HG02798 (cell line): ENCODE measurements at regions not wholly inside any gene's neighbourhood (a gene's known extent, or its start where the extent isn't known, plus 50 kb on each side); places are given as distances from the start of the nearest gene placed in this dataset.
"Not testable (repeated sequence)": the region's sequence is repeated elsewhere in the genome, so short reads cannot be mapped to it uniquely, and the experiment has no call there.

Source experiments
- ATAC-seq: cut with Tn5 transposase; IDR thresholded peaks from one replicate; pipeline ENCODE4 v1.9.1; 2021; ENCODE audit warnings: mild to moderate bottlenecking; ENCODE audit not compliant: unreplicated experiment, poor library complexity

GRCh38 chr6:103167345-103168071, 1692.2 kb downstream of the HACE1 start:
- ATAC-seq = no peak

DNA sequence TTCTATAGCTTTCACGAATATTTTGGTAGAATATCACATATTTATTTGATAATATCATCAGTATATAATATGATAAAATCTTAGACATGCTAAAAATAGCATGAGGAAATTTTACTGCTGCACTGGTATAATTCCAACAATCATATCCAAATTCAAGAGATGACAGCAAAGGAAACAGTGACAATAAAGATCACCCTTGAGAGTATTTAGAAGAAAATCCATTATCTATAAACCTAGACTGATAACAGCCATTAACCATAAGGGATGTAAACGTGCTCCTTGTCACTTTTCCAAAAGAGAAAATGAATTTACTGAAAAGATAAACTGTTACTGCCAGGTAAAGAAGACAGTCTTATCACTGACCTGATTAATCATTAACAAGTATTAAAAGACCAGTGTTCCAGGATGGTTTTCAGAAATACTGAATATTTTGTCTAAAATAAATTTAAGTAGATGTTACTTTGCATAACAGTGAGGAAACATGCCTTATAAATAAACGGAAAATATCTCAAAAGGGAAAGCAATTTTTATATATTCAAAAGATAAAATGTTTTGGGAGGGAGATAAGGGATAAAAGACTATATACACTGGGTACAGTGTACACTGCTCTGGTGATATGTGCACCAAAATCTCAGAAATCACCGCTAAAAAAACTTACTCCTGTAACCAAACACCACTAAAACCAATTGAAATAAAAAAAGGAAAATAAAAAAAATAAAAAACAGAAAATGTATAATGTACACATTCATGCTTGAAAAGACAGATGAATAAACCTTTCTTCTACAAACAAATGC, 1704.7 kb downstream of the HACE1 start:
- no peak for ATAC-seq

DNA sequence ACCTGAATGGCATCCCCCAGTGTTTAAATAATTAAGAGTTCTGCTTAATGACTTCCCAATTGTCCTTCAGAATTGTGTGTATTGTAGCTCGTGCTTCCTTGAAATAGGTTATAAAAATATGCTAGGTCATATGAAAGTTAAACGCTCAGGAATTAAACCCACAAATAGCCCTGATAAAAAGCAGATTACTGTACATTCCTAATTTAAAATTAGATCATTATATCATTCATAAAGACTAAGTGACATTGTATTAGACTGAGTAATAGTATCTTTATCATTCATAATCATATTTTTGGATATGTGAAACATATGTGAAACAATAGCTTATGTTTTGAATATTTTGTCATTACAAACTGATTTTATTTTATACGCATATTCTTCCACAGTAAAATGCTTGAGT, 1706.7 kb downstream of the HACE1 start:
- ATAC-seq = no peak

DNA sequence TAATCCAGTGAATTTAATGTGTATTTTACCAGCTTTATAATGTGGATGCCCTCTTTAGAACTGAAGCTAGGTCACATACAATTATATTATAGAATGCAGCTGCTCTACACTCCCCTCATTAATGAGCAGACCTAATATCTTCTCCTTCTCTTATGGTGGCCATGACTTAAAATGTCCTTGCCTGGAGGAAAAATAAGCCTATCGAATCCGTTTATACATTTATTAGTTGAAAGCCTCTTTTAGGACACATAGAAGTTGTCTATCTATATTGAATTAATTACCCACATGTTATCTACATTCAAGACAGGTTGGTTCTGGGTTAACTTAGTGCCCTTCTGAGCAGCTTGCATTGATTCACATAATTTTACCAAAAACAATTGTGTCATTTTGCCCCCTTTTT, 1716.8 kb downstream of the HACE1 start:
- ATAC-seq = no peak

- ATAC-seq = no peak
Measured at GRCh38 chr6:103140308-103141027, 1719.3 kb downstream of the HACE1 start.

DNA sequence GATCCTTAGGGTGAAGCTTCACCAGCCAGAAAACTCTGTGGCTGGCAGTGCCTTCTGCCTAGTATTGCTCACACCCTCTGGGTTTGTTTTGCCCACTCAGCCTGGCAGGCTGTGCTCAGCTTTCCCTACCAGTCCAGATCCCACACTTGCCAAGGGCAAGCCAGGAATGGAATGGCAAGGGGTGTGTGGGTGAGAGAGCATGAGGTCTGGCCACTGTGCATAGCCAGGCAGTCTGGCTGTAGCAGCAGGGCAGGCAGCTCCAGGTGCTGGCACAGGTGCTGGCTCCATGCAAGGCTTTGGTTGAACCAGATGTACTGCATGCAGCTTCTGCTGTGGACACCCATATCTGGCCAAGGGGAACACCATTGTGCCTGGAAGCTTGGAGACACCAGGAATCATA, 1720.3 kb downstream of the HACE1 start:
- ATAC-seq = no peak

GRCh38 chr6:103124471-103124870, 1731.0 kb downstream of the GRIK2 start:
- ATAC-seq = no peak

DNA sequence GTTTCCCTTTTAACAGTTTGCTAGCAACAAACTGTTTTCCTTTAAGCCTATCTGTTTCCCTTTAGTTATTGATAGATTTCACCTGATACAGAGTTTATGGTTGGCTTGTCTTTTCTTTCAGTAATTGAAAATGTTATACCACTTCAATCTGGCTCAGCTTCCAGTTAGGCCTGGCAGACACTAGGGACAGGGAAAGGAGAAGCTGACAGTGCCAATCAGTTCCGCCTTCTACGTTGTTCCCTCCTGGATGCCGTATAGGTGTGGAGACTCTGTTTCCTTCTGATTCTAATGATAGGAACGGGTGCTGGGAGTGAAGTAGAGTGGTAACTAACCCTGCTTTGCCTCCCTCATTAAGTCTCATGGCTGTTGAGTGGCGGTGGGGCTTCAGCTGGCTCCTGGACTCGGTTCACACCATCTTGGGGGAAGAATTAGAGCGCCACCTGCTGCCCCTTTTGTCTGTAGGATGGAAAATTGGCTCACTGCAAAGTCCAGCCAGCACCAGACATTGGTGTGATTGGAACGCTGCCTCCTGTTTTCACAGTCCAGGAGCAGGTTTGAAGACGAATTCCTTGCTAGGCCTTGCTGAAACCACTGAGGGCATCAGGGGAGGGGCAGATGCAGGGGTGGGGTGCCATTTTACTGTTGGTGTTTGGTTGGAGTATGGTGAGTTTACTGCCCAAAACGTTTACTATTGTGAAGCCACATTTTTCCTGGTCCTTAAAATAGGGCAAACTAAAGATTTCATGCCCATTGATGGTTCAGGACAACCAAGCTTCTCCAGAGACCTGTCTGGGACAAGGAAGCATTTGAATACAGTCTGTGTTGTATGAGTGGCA, 1729.5 kb downstream of the GRIK2 start:
- peak; percentile 84 for ATAC-seq

GRCh38 chr6:103119056-103119455, 1725.5 kb downstream of the GRIK2 start:
- ATAC-seq = no peak

DNA sequence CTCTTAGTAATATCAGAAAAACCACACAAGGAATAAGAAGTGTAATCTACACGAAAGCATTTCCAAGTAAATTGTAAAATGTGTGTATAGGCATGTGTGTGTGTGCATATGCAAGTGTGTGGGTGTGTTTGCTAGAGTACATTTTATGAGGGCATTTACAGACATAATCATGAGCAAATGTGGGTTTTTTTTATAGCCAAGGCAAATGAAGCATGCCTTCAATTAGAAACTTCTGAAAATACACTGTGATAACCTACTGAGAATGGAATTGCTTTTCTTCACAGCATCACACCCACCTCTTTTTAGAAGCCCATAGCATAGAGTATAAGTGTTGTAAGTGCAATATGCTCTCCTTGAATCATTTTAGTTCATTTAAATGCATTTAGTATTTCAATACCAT, 1721.1 kb downstream of the GRIK2 start:
- no peak for ATAC-seq

- ATAC-seq = no peak
Measured at GRCh38 chr6:103113416-103113815, 1719.9 kb downstream of the GRIK2 start.

GRCh38 chr6:103107985-103108384, 1714.5 kb downstream of the GRIK2 start:
- no peak for ATAC-seq

GRCh38 chr6:103105686-103106085, 1712.2 kb downstream of the GRIK2 start:
- ATAC-seq = no peak

DNA sequence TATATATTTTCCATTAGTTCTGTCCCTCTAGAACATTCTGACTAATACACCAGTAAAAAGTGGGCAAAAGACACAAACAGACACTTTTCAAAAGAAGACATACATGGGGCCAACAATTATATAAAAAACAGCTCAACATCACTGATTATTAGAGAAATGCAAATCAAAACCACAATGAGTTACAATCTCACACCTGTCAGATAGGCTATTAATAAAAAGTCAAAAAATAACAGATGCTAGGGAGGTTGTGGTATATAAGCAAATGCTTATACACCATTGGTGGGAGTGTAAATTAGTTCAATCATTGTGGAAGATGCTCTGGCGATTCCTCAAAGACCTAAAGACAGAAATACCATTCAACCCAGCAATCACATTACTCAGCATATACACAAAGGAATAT, 1707.8 kb downstream of the GRIK2 start:
- ATAC-seq = no peak

- ATAC-seq = not testable (repeated sequence)
Measured at GRCh38 chr6:103092414-103092813, 1698.9 kb downstream of the GRIK2 start.

DNA sequence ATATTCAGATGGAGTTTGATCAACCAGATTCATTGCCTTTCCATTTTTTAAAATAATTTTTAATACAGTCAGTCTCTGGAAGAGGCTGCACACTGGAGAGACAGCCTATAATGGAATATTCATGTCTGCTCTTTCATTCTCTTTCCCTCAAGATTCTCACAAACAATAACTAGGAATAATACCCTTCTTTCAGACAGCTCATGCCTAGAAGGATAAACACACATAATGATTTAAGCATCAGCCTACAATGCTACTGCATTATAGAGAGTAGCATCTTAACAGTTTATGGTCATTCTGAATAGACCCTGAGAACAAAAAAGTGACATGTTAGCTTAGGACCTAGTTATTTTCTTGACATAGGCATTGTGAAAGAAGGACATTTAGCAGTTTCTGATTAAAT, 1692.3 kb downstream of the GRIK2 start:
- ATAC-seq = no peak

- no peak for ATAC-seq
Measured at GRCh38 chr6:103081876-103082630, 1688.5 kb downstream of the GRIK2 start.

GRCh38 chr6:103081126-103081525, 1687.6 kb downstream of the GRIK2 start:
- no peak for ATAC-seq

DNA sequence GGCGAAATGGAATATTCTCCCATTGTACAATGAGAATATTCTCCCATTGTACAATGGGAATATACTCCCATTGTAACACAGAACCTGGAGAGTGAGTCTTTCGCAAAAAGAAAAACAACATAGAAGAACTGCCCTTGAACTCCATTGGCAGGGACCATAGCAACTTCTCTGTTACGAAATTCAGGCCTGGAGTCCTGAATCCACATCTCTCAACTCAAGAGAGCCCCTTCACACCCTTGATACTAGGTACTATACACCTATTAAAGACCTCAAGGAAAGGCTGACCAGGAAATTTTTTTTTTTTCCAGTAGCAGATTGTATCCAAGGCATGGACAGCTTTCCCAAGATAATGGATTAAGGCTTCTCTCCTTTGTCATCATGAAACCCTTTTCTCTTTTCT, 1687.0 kb downstream of the GRIK2 start:
- ATAC-seq = no peak

GRCh38 chr6:103079867-103080266, 1686.4 kb downstream of the GRIK2 start:
- ATAC-seq = peak; percentile 74
